ENCODE measurements at regions not wholly inside any gene's neighbourhood (a gene's known extent, or its start where the extent isn't known, plus 50 kb on each side); places are given as distances from the start of the nearest gene placed in this dataset.
A peak's percentile ranks its signal among the peaks of the same experiment; 100 is the strongest.
"Not testable (repeated sequence)": the region's sequence is repeated elsewhere in the genome, so short reads cannot be mapped to it uniquely, and the experiment has no call there.

DNA sequence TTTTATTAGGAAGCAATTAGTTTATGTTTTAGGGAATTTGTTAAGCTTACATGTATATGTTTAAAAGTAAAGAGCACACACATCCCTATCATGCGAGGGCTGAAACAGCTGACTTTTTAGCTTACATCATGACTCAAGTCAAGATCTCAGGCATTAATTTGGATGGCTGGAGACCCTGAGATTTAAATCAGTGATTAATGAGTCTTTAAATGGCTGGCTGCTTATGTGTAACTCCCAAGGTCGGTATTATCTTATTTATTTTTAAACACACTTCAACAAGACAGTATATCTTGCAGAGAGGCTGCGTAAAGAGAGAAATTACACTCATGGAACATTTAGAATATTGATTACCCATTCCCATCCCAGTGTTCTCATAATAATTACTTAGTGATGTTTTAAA, 169.4 kb downstream of the KBTBD8 start:
- no peak for DNase-seq

DNA sequence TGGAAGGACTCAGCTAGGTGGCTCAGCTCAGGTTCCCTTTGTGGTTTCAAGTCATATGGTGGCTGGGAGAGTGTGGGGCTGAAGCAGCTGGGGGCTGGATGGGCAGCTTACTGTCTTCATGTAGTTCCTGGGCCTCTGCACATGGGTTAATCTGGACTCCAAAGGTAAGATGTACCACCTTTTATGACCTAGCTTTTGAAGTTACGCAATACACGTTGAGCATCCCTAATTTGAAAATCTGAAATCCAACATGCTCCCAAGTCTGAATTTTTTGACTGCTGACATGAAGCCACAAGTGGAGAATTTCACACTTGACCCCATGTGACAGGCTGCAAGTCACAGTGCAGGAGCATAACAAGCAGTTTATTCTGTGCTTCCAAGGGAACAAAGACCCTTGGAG, 173.7 kb downstream of the KBTBD8 start:
- DNase-seq, result no peak

DNA sequence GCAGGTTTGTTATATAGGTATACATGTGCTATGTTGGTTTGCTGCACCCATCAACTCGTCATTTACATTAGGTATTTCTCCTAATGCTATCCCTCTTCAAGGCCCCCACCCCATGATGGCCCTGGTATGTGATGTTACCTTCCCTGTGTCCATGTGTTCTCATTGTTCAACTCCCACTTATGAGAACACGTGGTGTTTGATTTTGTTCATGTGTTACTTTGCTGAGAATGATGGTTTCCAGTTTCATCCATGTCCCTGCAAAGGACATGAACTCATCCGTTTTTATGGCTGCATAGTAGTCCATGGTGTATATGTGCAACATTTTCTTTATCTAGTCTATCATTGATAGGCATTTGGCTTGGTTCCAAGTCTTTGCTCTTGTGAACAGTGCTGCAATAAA, 175.0 kb downstream of the KBTBD8 start:
- not testable (repeated sequence) for DNase-seq

DNA sequence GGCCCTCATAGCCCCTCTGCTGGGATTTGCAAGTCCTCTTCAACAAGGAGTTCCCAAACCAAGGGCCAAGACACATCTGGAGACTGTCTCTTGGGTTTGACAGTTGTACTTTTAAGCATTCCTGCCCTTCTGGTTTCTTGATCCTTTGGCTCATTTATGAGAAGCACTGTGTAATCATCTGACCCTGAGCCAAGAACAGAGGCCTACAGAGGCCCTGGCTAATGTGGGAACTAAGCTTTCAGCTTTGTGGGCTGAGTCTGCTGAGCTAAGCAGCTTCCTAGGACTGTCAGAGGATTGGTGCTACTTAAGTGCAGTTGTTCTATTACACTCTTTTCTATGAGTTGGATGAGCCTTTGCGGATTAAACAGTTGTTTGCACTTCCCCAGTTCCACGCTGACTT, 178.3 kb downstream of the KBTBD8 start:
- DNase-seq, result no peak

DNA sequence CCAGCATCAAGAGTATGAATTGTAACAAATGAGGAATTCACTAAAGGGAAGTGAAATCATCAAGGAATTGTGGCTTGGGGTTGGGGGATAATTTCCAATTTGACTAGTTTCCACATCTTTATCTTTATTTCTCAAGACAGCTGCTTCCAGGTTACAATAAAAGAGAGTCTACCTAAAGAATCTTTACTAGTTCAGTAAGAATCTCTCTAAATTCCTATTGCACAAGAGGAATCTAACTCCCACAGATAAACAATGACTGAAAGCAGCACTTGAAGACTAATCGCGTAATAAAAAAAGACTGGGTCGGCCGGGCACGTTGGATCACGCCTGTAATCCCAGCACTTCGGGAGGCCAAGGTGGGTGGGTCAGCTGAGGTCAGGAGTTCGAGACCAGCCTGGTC, 194.4 kb downstream of the KBTBD8 start:
- DNase-seq, result no peak

DNA sequence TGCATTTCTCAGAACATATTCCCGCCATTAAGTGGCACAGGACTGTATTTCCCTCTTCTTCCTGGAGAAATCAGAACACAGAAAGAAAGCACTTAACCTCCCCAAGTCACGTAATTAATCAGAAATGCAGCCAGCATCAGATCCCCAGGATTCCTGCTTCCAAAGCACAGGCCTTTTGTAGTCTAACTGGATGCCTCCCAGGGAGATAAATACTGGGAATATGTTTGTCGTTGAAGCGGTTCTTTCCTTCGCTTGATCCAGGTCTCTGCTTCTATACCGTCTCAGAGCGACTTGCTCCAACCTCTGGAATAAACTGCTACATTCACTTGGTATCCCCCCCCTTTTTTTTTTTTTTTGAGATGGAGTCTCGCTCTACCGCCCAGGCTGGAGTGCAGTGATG, 198.6 kb downstream of the KBTBD8 start:
- no peak for DNase-seq

DNA sequence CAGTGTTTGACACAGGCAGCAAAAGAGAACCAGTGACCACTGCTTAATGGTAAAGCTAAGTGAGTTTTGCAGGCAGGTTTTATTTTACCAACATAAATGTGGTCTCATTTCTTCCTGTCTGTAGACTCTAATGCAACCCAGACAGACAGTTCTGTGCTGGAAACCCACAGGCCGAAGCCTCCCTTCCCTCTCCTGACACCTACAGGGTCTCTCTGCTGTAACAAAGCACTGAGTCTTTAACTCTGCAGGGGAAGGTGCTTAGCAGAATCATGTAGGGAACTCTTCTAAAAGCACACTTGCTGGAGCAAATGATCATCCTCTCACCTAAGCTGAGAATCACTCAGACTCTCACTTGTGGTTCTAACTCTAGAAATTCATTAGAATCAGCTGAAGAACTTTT, 200.3 kb downstream of the KBTBD8 start:
- no peak for DNase-seq

DNA sequence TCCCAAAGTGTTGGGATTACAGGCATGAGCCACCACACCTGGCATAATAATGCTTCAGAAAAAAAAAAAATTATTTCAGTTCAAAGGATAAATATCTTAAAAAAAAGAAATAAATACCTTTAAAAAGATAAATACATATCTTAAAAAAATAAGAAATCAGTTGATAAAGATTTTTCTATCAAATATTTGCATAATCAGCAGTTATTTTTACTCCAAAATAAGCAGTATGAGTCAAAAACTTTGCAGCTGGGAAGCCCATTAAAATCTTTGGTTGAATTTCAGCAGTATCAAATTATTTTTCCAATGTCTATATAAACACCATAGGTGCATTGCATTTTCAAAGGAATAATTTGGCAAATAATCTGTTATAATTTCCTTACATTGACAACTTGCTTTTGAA, 202.5 kb downstream of the KBTBD8 start:
- DNase-seq, result no peak

DNA sequence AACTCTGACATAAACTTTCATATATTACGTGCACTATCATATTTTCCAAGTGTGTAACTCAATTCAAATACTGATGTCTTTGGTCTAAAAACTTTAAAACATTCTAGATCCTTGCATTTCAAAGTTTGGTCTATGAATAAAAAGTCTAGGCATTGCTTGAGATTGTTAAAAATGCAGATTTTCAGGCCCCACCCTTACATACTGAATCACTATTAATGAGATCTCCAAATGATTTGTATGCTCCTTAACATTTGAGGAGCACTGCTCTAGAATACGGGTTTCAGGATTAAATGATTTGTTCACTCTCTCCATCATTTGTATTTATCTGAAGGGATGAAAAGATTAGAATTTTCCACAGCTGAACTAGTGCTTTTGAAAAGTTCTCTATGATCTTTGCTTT, 202.9 kb downstream of the KBTBD8 start:
- no peak for DNase-seq

DNA sequence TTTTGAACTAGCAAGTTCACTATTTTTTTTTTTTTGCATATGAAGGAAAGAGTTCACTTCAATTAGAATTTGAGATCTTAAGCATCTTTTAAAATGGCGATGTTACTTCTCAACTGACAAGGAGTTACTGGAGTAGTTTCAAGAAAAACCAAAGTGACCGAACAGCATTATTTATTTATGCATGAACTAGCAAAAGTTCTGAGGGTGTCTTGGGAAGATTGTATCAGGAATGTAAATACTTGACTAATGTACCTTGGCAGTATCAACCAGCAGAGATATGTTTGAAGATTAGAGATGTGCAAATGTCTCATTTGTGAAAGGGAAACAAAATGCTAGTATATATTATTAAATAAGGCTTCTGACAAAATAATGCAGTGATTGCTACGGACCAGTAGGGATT, 203.9 kb downstream of the KBTBD8 start:
- no peak for DNase-seq

DNA sequence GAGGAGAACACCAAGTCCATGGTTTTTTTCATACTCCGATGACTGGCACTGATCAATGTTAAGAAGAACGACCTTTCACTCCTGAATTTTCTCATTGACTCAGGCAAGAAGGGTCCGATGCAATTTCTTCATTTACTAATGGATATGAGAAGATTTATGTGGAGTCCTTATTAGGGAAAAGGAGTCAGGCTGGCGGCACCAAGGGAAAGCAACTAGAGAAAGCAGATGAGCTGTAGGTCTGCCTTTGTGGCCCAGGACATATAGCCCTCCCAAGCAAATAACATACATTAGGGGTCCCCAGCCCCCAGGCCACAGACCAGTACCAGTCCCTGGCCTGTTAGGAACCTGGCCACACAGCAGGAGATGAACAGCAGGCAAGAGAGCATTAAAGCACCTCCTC, 206.8 kb downstream of the KBTBD8 start:
- DNase-seq, result no peak

DNA sequence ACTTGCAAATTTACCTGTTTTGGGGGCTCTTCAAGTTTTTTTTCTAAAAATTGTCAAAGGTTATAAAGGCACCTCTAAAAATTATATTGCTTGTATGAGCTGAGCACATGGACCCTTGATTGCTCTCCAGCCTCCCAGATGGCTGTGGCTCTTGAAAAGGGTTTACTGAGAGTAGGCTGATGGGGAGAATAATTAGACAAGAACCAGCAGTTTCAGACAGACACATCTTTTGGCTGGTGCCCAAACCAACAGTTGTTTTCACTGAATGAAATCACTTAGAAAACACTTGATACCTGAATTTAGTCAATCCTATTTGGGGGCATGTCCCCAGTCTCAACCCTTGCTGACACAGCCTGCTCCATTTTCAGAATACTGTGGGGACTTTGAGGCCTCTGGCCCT, 217.6 kb downstream of the KBTBD8 start:
- peak; percentile 96 to 98 for DNase-seq

DNA sequence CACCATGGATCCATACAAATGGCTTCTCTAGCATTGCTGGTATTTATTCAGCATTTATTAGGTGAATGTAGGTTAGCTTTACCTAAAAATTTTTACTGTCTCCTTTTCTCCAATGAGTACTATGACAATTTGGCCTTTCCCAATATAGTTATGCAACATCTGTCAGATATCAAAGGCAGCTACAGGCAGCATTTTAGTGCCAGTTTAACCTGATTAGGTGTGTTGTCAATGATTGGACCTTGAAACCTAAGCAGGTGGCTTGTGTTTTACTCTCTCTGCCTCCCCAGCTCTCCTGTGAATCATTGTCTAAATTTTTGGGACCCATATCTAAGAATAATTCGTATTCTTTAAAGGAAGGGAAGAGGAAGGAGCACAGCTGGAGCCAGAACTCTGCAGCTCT, 228.9 kb downstream of the KBTBD8 start:
- no peak for DNase-seq

DNA sequence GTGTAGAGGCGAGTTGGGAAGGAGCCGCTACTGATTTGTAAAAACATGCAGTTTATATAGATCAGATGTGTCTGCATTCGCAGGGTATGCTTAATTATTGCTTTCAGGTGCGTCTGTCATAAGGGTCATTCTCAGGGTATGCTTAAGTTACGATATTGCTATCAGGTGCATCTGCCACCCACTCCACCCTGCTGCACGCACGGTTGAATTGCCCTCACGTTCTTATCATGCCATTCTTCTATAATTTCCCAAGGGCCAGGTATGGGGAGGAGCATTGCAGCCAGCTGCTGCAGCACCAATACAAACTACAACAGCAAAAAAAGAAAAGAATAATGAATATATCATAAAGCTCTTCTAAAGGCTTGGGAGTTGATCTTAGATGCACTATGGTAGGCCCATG, 230.0 kb downstream of the KBTBD8 start:
- DNase-seq, result peak; percentile 47 to 62

DNA sequence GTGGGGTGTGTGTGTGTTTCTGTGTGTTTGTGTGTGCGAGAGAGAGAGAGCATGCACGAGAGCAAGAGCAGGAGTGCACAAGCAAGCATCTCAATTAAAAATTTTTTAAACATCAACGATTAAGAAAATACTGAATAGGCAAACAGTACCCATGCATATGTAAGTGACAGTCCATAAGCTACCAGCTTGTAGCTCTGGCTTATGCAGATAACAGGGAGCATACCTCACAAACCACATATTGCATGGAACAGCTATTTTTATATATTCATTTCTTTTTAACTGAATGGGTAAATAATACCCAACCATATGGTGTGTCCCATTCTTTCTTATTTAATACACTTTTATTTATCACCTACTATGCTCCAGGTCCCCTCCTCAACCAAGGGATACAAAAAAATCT, 234.5 kb downstream of the KBTBD8 start:
- DNase-seq, result no peak

DNA sequence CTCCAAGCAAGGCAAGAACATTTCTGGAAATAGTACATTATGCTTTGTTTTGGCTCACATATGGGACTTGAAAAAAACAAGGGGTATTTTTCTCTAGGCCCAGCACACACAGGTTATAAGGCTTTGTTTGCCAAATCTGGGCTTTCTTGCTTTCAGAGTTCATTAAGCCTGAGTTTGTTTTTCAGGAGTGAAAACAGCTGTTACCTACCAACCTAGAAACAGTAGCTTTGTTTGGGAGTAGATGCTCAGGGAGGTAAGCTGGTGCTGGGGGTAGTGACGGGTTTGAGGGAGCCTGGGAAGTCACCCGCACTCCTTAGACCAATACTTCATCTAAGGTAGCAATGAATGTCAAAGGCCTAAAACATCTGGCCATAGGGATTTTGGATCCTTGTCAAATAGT, 241.2 kb downstream of the KBTBD8 start:
- no peak for DNase-seq

DNA sequence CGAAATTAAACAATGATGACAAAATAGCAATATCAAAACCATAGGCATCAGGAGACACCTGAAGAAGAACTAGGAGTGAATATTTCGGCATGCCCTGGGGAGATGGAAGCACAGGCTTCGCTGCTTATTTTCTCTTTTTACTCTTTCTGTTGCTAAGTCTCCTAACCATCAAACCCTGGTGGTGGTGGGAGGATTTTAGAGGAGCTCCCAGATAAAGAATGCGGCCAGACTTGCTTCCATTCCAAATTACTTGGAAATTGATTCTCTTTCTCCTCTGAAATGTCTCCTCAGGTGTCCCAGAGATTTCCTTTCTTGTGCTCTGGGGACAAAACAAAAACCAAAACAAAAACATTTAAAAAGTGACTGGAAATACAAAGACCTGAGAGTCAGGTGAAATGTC, 243.0 kb downstream of the KBTBD8 start:
- no peak for DNase-seq

DNA sequence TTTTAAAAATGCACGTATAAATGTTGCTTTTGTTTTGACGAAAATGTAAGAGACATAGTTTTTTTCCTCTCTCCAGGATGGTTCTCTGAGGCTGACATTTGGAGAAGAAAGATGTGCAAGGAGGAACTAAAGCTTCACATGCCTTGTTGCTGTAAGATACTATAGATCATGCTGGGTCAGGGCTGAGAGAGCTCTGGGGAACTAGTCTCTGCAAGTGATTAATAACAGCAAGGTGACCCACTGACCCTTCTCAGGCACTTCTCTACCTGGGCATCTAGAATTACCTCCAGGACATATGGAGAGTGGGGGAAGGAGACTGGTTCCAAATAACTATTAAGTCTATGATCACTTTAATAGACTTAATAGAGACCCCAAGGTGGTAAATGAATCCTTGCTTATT, 246.0 kb downstream of the KBTBD8 start:
- DNase-seq, result no peak

DNA sequence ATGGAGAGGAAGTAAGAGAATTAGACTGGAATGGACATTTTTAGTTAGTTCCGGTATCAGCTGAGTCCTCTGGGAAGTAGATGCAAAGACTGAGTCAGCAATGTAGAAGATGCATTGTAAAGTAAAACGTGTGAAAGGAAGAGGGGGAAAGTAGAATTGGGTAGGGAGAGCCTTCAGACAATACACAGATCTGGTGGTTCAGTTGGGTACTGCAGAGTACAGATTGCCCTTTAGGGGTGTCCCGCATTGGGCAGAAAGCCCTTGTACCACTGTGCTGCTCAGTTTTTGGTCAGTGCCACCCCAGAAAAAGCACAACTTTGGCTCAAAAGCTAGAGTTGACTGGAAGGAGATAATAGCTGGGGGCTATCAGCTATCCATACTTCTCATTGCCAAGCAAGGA, 247.4 kb downstream of the KBTBD8 start:
- DNase-seq, result no peak

DNA sequence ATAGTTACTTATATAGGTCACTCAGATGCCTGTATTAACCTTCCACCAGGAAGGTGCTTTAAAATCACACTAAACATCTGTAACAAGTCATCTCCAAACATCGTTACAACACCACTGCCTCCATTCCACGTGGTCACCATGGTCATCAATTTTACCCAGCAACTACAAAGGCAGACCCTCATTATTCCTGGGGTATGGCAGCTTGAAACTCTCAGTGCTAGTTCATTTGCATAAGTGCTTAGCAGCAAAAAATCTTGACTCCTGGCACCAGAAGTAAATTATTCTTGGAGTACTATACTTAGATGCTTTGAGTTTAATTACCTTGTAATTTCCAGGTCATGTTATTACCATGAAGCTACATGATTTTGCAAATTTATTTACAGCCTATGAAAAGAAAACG, 250.6 kb downstream of the KBTBD8 start:
- DNase-seq, result no peak

DNA sequence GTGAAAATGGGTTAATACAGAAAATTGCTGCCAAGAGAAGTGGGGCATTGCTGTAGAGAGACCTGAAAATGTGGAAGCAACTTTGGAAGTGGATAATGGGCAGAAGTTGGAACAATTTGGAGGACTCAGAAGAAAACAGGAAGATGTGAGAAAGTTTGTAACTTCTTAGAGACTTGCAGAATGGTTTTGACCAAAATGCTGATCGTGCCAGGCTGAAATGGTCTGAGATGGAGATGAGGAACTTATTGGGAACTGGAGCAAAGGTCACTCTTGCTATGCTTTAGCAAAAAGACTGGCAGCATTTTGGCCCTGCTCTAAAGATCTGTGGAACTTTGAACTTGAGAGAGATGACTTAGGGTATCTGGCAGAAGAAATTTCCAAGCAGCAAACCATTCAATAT, 254.8 kb downstream of the KBTBD8 start:
- DNase-seq, result not testable (repeated sequence)

DNA sequence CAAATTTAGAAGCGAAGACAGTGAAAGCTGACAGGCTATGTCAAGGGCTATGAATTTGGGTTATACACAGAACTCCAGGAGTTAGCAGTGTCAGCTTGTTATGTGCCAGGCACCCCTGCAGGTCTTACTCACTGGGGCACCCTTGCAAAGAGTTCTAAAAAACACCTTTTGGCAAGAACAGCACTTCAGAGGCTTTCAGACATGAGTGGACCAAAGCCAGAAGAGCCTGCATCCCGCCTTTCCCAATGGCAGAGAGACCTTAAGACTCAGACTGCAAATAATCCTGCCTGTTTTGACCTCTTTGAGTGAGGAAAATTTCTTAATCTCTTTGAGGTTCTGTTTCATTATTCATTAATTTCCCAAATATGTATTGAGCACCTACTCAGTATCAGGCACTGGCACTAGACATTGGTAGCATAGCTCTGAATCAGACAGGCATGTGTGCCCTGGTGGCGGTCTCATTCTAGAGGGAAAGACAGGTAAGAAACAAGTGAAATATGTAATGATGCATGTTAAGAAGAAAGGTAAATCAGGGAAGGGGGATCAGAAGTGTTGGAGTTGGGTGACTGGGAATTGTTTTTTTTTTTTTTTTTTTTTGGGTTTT, 280.0 kb downstream of the KBTBD8 start:
- no peak for DNase-seq

DNA sequence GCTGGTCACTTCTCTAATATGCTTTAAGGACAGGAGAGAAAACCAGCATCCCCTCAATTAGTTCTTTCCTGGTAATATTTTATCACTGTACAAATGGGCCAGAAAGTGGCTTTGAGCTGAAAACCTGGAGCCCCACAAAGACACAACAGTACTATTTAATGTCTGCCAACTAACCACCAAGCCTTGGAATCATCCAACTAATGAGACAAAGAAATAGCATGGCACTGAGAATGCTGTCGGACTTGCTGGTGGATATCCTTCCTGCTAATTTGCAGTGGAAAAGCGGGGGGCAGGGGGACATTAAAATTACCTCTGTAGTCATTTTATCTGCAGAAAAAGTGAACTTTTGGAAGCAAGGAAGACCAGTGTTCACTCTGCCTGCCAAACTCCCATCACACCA, 288.5 kb downstream of the KBTBD8 start:
- DNase-seq, result no peak

DNA sequence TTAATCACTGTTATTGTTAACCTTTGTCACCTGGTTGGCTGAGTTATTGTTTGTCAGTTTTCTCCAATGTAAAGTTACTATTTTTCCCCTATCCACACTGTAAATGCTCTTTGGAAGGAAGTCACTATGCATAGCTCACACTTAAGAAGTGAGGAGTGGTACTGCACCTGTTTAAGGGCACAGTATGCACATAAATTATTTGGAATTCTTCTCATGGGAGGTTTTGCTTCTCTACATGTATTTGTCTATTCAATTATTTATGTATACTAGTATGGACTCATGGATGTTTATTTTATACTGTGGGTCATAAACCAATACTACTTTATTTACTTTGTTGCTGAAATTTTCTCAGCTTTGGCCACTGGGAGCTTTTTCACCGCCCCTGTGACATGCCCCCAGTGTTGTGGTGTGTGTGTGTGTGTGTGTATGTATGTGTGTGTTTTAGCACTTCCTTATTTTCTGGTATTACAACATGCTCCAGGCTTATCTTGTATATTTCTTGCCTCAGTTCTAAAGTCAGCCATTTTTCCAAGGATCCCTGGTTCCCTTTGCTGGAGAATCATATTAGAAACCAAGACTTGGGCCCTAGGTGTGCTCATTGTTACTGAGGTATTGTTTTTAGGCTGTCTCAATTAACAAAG, 290.5 kb downstream of the KBTBD8 start:
- DNase-seq, result no peak

DNA sequence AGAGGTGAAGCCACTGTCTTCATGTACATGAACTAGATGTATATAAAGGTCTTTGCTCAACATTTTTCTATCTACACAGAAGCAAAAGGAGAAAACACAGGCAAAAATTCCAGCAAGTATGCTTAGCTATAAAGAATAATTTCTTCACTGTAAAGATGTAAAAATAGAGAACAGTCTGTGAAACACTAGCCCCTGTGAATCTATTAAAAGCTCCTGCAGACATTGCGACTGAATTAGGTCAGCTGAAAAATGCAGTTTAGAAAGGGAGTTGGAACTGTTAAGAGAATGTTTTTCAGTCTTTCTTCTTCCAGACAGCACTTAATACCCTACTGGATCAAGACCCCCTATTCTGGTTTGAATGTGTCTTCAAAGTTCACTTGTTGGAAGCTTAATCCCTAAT, 291.5 kb downstream of the KBTBD8 start:
- no peak for DNase-seq
